IPS-NIHi7 (cell line): ENCODE measurements at regions not wholly inside any gene's neighbourhood (a gene's known extent, or its start where the extent isn't known, plus 50 kb on each side); places are given as distances from the start of the nearest gene placed in this dataset.

Experiments used
- DNase-seq: peaks from one replicate; pipeline ENCODE4 v3.0.0; 2012; ENCODE audit warnings: mixed read lengths; ENCODE audit errors: extremely low spot score

- no peak for DNase-seq
Measured at GRCh38 chr1:95370691-95371562, 136.9 kb downstream of the RWDD3 start.

DNA sequence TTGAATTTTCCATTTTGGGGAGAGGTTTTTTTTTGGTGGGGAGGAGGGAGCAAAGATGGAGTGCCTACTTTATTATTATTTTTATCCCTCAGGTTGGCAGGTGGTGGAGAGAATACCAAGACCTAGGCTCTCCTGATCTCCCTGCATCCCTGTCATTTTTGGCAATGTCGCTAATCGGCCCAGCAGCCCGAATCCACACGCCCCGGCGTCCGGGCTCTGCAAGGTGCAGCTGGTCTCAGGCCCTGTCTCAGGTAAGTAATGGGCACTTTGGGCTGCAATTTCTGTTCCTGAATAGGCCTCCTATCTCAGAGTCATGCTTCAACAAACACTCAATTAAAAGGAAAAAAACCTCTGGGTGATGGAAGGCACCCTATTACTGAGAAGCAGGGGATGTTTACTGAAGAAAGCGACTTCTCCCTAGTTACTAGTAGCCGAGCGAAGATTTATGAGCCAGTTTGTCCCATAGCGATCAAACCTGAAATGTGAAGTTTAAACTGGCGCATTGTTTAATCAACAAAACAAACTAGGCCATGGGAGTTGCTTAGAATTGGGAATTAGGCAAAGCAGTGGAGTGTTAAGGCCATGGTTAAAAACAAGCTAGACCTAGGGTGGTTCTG, 137.8 kb downstream of the RWDD3 start:
- no peak for DNase-seq

DNA sequence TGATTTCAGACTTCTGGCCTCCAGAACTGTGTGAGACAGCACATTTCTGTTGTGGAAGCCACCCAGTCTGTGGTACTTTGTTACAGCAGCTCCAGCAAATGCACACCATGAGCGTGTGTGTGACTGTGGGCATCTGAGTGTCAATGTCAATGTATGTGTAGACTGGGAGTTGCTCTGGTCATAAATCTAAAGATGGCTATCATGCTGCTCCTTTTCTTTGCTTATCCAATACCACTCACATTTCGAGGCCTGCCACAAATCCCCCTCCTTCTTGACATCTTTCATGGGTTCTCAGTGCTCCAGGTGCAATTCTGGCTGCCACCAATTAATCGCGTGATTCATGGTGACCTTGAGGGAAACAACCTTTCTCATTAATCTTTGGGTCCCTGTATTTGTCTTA, 141.2 kb downstream of the RWDD3 start:
- no peak for DNase-seq

DNA sequence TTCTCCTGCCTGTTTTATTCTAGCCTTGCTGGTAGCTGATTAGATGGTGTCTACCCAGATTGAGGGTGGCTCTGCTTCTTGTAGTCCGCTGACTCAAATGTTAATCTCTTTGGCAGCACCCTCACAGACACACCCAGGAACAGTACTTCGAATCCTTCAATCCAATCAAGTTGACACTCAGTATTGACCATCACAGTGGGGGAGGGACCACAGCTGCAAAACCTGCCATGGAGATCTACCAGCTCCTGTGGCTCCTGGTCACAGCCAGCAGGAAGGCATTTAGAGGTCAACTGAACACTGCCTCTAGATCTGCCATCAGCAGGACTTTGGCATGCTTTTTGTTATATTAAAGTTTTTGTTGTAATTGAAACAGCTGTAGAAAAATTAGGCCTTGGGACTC, 146.9 kb downstream of the RWDD3 start:
- no peak for DNase-seq

- DNase-seq = no peak
Measured at GRCh38 chr1:95382000-95382786, 148.2 kb downstream of the RWDD3 start.

DNA sequence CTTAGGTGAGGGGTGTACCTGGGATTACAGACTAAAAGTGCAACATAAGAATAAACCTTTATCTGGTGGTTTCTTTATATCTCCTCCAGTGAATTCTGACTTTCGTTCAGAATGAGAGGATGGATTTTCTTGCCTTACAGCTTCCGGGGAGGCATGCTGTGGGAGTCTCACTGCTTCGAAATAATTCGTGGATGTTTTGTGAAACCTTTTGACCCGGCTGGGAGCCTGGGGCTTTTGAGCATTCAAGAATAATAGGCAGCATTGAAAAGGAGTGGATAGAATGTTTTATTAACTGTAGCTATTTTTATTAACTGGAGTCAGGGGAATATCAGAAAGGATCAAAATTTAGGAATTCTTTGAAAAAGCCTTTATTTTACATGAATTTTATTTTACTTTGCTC, 149.1 kb downstream of the RWDD3 start:
- no peak for DNase-seq

- DNase-seq = peak; percentile 83
Measured at GRCh38 chr1:95384567-95384966, 150.6 kb downstream of the RWDD3 start.

GRCh38 chr1:95386371-95386770, 152.4 kb downstream of the RWDD3 start:
- DNase-seq = no peak

DNA sequence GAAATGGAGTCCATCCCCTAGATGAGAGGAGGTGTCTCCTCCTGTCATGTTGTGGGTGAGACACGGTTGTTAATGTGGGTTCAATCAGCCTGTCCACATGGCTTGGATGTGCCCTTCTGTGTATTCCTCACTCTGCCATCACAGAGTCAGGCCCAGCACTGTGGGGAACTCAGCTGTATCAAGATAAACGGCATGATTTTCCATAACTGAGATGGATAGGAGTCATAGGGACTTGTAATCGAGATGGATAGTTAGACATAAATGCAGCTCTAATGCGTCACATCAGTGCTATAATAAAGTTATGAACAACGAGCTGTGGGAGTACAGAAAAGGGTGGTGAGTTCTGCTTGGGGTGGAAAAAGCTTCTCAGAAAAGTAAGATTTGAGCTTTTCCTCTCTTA, 152.9 kb downstream of the RWDD3 start:
- no peak for DNase-seq

- no peak for DNase-seq
Measured at GRCh38 chr1:95388031-95388430, 154.0 kb downstream of the RWDD3 start.

DNA sequence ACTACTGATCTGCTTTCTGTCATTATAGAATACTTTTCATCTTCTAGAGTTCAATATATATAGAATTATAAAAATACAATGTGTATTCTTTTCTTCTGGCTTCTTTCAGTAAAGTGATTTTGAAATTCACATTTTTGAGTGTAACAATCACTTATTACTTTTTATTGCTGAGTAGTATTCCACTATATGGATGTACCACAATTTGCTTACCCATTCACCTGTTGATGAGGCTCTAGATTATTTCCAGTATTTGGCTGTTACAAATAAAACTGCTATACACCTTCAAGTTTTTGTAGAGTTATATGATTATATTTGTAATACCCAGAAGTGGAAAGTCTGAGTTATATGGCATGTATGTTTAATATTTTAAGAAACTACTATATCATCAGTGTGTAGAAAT, 159.4 kb downstream of the RWDD3 start:
- no peak for DNase-seq

- DNase-seq = no peak
Measured at GRCh38 chr1:95396557-95396956, 162.5 kb downstream of the RWDD3 start.

GRCh38 chr1:95402780-95403179, 168.8 kb downstream of the RWDD3 start:
- DNase-seq = no peak

GRCh38 chr1:95406279-95406678, 172.3 kb downstream of the RWDD3 start:
- no peak for DNase-seq

GRCh38 chr1:95407131-95407885, 173.3 kb downstream of the RWDD3 start:
- DNase-seq = peak; percentile 19

GRCh38 chr1:95407886-95408291, 173.9 kb downstream of the RWDD3 start:
- peak; percentile 43 for DNase-seq

DNA sequence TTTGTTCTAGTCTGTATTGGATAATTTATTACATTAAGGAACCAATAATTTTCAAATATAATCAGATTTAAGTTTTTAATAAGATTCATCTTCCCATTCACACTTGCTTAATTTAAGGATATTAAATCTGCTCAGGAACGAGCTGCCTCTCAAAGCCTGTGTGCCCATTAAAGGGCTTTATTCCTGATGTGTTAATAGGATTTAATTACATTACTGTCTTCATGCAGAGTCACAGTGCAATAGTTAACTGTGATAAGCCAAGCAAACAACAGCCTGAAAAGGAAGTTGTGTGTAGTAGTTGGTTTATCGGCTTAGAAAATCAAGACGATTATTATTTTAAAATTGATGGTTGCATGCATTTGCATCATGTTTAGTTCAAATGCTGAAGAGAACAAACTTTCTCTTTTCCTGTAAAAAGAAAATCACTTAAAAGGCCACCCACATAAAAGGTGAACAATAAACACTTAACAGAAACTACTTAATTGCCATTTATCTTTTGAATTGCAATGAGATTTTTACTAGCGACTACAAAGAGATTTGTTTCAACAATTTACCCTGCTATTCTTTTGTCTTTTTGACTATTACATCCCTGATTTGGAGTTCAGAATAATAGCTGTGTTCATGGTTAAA, 174.6 kb downstream of the RWDD3 start:
- no peak for DNase-seq

- DNase-seq = no peak
Measured at GRCh38 chr1:95409276-95409675, 175.3 kb downstream of the RWDD3 start.

- DNase-seq = no peak
Measured at GRCh38 chr1:95409901-95410300, 175.9 kb downstream of the RWDD3 start.

- DNase-seq = no peak
Measured at GRCh38 chr1:95415146-95415545, 181.1 kb downstream of the RWDD3 start.

GRCh38 chr1:95426772-95427171, 192.8 kb downstream of the RWDD3 start:
- DNase-seq = no peak
